Lower lobe of right lung (tissue), 2 donors: ENCODE measurements at regions not wholly inside any gene's neighbourhood (a gene's known extent, or its start where the extent isn't known, plus 50 kb on each side); places are given as distances from the start of the nearest gene placed in this dataset.

Experiments used
- ATAC-seq, 2 donors: fragments of 200-7000 bp; cut with Tn5 transposase; one replicate each; pipeline ENCODE4 v1.9.1; 2020 to 2022; ENCODE audit warnings: mild to moderate bottlenecking in 2 of 2, moderate library complexity in 2 of 2
- DNase-seq: peaks from one replicate; pipeline ENCODE4 v3.0.0-alpha.2; 2020
- H3K27ac ChIP-seq: fragments of 200-600 bp; one replicate; pipeline ENCODE4 v1.8.0; 2022
- H3K27me3 ChIP-seq: fragments of 200-600 bp; one replicate; pipeline ENCODE4 v1.8.0; 2022; ENCODE audit warnings: low read depth
- H3K36me3 ChIP-seq: fragments of 200-600 bp; one replicate; pipeline ENCODE4 v1.8.0; 2022; ENCODE audit warnings: mild to moderate bottlenecking
- H3K4me1 ChIP-seq: fragments of 200-600 bp; one replicate; pipeline ENCODE4 v1.8.0; 2022
- H3K4me3 ChIP-seq: fragments of 200-600 bp; one replicate; pipeline ENCODE4 v1.8.0; 2022; ENCODE audit warnings: mild to moderate bottlenecking
- H3K9me3 ChIP-seq: fragments of 200-600 bp; one replicate; pipeline ENCODE4 v1.8.0; 2022
- CTCF ChIP-seq: fragments of 200-600 bp; IDR thresholded peaks from one replicate; pipeline ENCODE4 v1.8.0; 2022; ENCODE audit warnings: antibody characterized with exemption, mild to moderate bottlenecking
- intact Hi-C: fragments of 100-400 bp; cut with DNase I; formaldehyde crosslinking; loops from one replicate; pipeline ENCODE4 v1.11.0; 2022
- donor health status: DM: no; HTN: yes; CAD: no; lungs with severe emphysema.

DNA sequence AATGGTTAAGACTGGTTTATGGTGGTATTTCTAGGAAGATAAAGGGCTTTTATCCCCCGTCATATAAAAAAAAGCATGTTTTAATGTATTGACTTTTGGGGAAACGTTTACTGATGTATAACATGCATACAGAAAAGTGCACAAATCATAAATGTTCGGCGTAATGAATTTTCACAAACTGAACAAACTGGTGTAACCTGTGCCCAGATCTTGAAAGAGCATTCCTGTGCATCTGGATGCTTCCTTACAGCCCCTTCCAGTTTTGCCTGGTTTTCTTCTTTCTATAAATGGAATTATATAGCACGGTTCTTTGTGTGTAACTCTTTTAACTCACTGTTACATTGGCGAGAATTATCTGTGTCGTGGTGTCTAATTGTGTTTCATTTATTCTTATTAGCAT lies 693.8 kb upstream of the TBX3 start:
- peaks cover 11% of the 10 kb centered on the region for H3K27me3 ChIP-seq
- DNase-seq = no peak
- no peak for ATAC-seq

GRCh38 chr12:115377230-115377629 lies 693.3 kb upstream of the TBX3 start:
- no peak for TF ChIP-seq CTCF
- ATAC-seq (no peak), DNase-seq (no peak)
- Histone ChIP-seq H3K4me3 (no peak overlapping the region), H3K4me1 (no peaks in the 10 kb centered on the region), H3K27ac (no peak overlapping the region), H3K27me3 (peaks cover 11% of the 10 kb centered on the region), H3K36me3 (no peaks in the 10 kb centered on the region), H3K9me3 (no peaks in the 10 kb centered on the region)
- intact Hi-C loops = no loop called here

More for the DNA sequence above, 693.8 kb upstream of the TBX3 start:
- Histone ChIP-seq H3K27ac (no peak overlapping the region), H3K4me1 (no peaks in the 10 kb centered on the region), H3K4me3 (no peak overlapping the region), H3K9me3 (no peaks in the 10 kb centered on the region), H3K36me3 (no peaks in the 10 kb centered on the region)
- intact Hi-C loops = no loop called here
- no peak for TF ChIP-seq CTCF

DNA sequence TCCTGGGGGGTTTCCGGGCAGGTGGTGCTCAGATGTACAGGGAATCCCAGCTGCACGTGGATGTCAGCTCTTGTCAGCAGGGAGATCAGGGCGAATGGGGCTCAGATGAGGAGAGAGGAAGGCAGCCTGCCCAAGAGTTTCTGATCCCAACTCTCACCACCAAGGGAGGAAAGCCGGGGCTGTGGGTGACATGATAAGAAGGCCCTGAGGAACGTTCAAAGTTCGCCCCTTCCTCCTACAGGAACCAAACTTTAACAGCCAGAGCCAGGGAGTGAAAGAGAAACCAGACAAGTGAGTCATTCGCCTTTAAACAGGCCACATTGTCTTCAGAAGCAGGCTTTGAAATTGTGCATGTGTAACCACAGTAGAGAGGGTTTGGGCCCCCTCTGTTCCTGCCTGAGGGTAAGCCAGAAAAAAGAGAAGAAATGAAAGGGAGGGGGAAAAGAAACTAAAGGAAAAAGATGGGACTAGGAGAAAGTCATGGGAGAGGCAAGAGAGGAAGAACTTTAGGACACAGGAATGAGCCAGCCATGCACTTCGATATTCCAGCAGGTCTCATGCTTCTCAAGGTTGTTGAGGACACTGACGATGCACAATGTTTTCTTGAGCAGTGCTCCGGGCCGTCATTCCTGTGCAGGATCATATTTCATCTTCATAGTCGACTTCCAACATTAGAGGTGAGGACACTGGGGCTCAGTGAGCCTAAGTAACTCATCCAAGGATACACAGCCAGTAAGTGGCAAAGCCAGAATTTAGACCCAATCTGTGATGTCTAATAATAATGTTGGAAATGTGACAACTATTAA lies 691.4 kb upstream of the TBX3 start:
- Histone ChIP-seq H3K27me3 (peaks cover 11% of the 10 kb centered on the region), H3K4me3 (no peak overlapping the region), H3K27ac (no peak overlapping the region), H3K36me3 (no peaks in the 10 kb centered on the region), H3K9me3 (no peaks in the 10 kb centered on the region), H3K4me1 (no peaks in the 10 kb centered on the region)
- intact Hi-C loops = no loop called here
- no peak for TF ChIP-seq CTCF
- DNase-seq = no peak
- no peak for ATAC-seq

GRCh38 chr12:115374480-115375185 lies 690.7 kb upstream of the TBX3 start:
- peaks cover 5% of the 10 kb centered on the region for H3K27me3 ChIP-seq
- no peaks in the 10 kb centered on the region for H3K9me3 ChIP-seq
- H3K36me3 ChIP-seq = no peaks in the 10 kb centered on the region
- H3K4me3 ChIP-seq = no peak overlapping the region
- no peak for DNase-seq
- no peak overlapping the region for H3K27ac ChIP-seq
- H3K4me1 ChIP-seq = no peaks in the 10 kb centered on the region
- intact Hi-C loops = no loop called here
- ATAC-seq = no peak
- no peak for TF ChIP-seq CTCF

DNA sequence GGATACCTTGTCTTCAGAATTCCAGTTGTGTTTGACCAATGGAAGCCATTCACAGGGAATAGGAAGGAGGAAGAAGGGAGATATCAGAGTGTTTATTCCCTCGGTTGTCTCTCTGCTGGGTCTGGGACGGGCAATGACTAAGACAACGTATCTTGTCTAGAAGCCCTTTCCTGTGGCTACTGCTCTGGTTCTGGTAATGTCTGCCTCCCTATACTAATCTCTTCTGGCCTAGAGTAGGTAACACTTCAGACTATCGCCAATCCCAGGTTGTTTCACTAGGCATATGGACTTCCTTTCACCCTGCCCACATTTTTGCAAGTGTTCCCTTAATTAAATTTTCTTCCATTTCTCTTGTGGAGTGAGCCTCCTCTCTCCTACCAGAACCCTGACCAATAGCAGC lies 687.7 kb upstream of the TBX3 start:
- DNase-seq (no peak), ATAC-seq (no peak)
- Histone ChIP-seq H3K9me3 (no peaks in the 10 kb centered on the region), H3K27ac (no peak overlapping the region), H3K4me1 (no peaks in the 10 kb centered on the region), H3K36me3 (no peaks in the 10 kb centered on the region), H3K4me3 (no peak overlapping the region), H3K27me3 (no peaks in the 10 kb centered on the region)
- intact Hi-C loops = no loop called here
- no peak for TF ChIP-seq CTCF
